WTC11 (cell line): ENCODE measurements at regions not wholly inside any gene's neighbourhood (a gene's known extent, or its start where the extent isn't known, plus 50 kb on each side); places are given as distances from the start of the nearest gene placed in this dataset.
A peak's percentile ranks its signal among the peaks of the same experiment; 100 is the strongest.
"Not testable (repeated sequence)": the region's sequence is repeated elsewhere in the genome, so short reads cannot be mapped to it uniquely, and the experiment has no call there.

ENCODE experiments used
- ATAC-seq: fragments of 200-7000 bp; cut with Tn5 transposase; 2 replicates; pipeline ENCODE4 v1.10.0; 2021; ENCODE audit warnings: mild to moderate bottlenecking, moderate library complexity
- CTCF ChIA-PET: fragments of 300-600 bp; sonication (Branson Sonifier 250); formaldehyde crosslinking; loops from one replicate; lab custom pipeline; 2021; ENCODE audit warnings: antibody characterized with exemption; lab: Charles Lee
- POLR2A ChIA-PET: fragments of 350-600 bp; sonication (Branson Sonifier 250); formaldehyde crosslinking; loops from one replicate; lab custom pipeline; 2021; ENCODE audit warnings: antibody characterized with exemption; lab: Charles Lee
- DNase-seq: peaks from one replicate; pipeline ENCODE4 v3.0.0; 2021; ENCODE audit warnings: low spot score
- H3K27ac Mint-ChIP-seq: 2 replicates; pipeline ENCODE4 v1.8.0; 2021; ENCODE audit warnings: mixed read lengths
- H3K27me3 Mint-ChIP-seq: 2 replicates; pipeline ENCODE4 v1.8.0; 2021; ENCODE audit warnings: low read depth, mild to moderate bottlenecking, moderate library complexity, mixed read lengths
- H3K36me3 Mint-ChIP-seq: 2 replicates; pipeline ENCODE4 v1.8.0; 2021; ENCODE audit warnings: mixed read lengths
- H3K4me1 Mint-ChIP-seq: 2 replicates; pipeline ENCODE4 v1.8.0; 2022; ENCODE audit warnings: mixed read lengths
- H3K4me3 Mint-ChIP-seq: 2 replicates; pipeline ENCODE4 v1.8.0; 2021; ENCODE audit warnings: mild to moderate bottlenecking, moderate library complexity, mixed read lengths
- H3K9me3 Mint-ChIP-seq: 2 replicates; pipeline ENCODE4 v1.8.0; 2021; ENCODE audit warnings: mixed read lengths
- HMGA2 ChIP-seq: fragments of 250-450 bp; sonication (Bioruptor Pico); IDR thresholded peaks from 2 replicates; pipeline ENCODE4 v1.4.0; 2021; ENCODE audit warnings: mild to moderate bottlenecking, moderate library complexity
- NFE2L1 ChIP-seq: sonication (generic); formaldehyde crosslinking; IDR thresholded peaks from 2 replicates; pipeline ENCODE4 v1.8.1; 2023; ENCODE audit warnings: missing genetic modification reagents
- NR1H2 ChIP-seq: sonication (generic); formaldehyde crosslinking; IDR thresholded peaks from 2 replicates; pipeline ENCODE4 v1.9.0; 2021; ENCODE audit warnings: mild to moderate bottlenecking, moderate library complexity, missing genetic modification reagents
- ZNF121 ChIP-seq: sonication (generic); formaldehyde crosslinking; IDR thresholded peaks from 2 replicates; pipeline ENCODE4 v1.8.0; 2023; ENCODE audit warnings: missing genetic modification reagents
- ZNF317 ChIP-seq: sonication (generic); formaldehyde crosslinking; IDR thresholded peaks from 2 replicates; pipeline ENCODE4 v1.8.1; 2023; ENCODE audit warnings: low read depth, mild to moderate bottlenecking, moderate library complexity, missing genetic modification reagents, borderline replicate concordance
- TF ChIP-seq, protein P1 (sequence below): sonication (generic); formaldehyde crosslinking; IDR thresholded peaks from 2 replicates; pipeline ENCODE4 v1.8.1; 2022; ENCODE audit warnings: mild to moderate bottlenecking, moderate library complexity, missing genetic modification reagents
- TF ChIP-seq, protein P2 (sequence below): fragments of 250-450 bp; sonication (Bioruptor Pico); IDR thresholded peaks from 2 replicates; pipeline ENCODE4 v1.9.0; 2021; ENCODE audit warnings: mild to moderate bottlenecking
- TF ChIP-seq, protein P3 (sequence below): sonication (generic); formaldehyde crosslinking; IDR thresholded peaks from 2 replicates; pipeline ENCODE4 v1.8.1; 2023; ENCODE audit warnings: mild to moderate bottlenecking, missing genetic modification reagents, borderline replicate concordance
- TF ChIP-seq, protein P4 (sequence below): sonication (generic); formaldehyde crosslinking; IDR thresholded peaks from 2 replicates; pipeline ENCODE4 v1.8.0; 2022; ENCODE audit warnings: mild to moderate bottlenecking, missing genetic modification reagents
- TF ChIP-seq, protein P5 (sequence below): fragments of 250-450 bp; sonication (Bioruptor Pico); IDR thresholded peaks from 2 replicates; pipeline ENCODE4 v1.8.0; 2021; ENCODE audit warnings: mild to moderate bottlenecking
- TF ChIP-seq, protein P6 (sequence below): sonication (generic); formaldehyde crosslinking; IDR thresholded peaks from 2 replicates; pipeline ENCODE4 v1.8.0; 2022; ENCODE audit warnings: mild to moderate bottlenecking, missing genetic modification reagents
- TF ChIP-seq, protein P7 (sequence below): sonication (generic); formaldehyde crosslinking; IDR thresholded peaks from 2 replicates; pipeline ENCODE4 v1.8.1; 2022; ENCODE audit warnings: mild to moderate bottlenecking, missing genetic modification reagents, moderate library complexity, borderline replicate concordance
- TF ChIP-seq, protein P8 (sequence below): sonication (generic); formaldehyde crosslinking; IDR thresholded peaks from 2 replicates; pipeline ENCODE4 v1.8.1; 2023; ENCODE audit warnings: mild to moderate bottlenecking, missing genetic modification reagents, moderate library complexity
- TF ChIP-seq, protein P9 (sequence below): sonication (generic); formaldehyde crosslinking; IDR thresholded peaks from 2 replicates; pipeline ENCODE4 v1.8.1; 2023; ENCODE audit warnings: mild to moderate bottlenecking, missing genetic modification reagents

DNA sequence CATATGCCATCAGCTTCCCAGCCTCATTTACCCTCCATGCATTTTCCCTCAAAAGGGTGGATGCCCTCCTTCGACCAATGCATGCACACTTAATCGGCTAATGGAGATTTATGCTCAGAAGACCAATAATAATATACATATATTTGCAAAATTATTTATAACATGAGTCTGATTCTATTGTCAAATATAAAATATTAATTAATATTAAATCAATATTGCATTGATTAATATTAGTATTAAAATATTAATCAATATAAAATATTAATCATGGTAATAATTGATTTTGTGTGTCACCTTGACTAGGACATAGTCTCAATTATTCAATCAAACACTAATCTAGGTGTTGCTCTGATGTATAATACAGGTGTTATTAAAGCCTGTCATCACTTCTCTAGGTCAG lies 1282.5 kb downstream of the TMEM121 start:
- DNase-seq (no peak), ATAC-seq (no peak)
- H3K27ac Mint-ChIP-seq = no peak overlapping the region
- CTCF ChIA-PET = no interaction called here
- H3K9me3 Mint-ChIP-seq = peaks cover 72% of the 10 kb centered on the region
- peaks cover 17% of the 10 kb centered on the region for H3K27me3 Mint-ChIP-seq
- H3K4me3 Mint-ChIP-seq = no peak overlapping the region
- POLR2A ChIA-PET = no interaction called here
- peaks cover 73% of the 10 kb centered on the region for H3K36me3 Mint-ChIP-seq
- no peaks in the 10 kb centered on the region for H3K4me1 Mint-ChIP-seq
- TF ChIP-seq, protein P1, sequence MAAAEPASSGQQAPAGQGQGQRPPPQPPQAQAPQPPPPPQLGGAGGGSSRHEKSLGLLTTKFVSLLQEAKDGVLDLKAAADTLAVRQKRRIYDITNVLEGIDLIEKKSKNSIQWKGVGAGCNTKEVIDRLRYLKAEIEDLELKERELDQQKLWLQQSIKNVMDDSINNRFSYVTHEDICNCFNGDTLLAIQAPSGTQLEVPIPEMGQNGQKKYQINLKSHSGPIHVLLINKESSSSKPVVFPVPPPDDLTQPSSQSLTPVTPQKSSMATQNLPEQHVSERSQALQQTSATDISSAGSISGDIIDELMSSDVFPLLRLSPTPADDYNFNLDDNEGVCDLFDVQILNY (CRISPR knock-in tag) = no peak
- no peak for TF ChIP-seq ZNF121 (CRISPR knock-in tag)
- peak; percentile 94 for TF ChIP-seq HMGA2

DNA sequence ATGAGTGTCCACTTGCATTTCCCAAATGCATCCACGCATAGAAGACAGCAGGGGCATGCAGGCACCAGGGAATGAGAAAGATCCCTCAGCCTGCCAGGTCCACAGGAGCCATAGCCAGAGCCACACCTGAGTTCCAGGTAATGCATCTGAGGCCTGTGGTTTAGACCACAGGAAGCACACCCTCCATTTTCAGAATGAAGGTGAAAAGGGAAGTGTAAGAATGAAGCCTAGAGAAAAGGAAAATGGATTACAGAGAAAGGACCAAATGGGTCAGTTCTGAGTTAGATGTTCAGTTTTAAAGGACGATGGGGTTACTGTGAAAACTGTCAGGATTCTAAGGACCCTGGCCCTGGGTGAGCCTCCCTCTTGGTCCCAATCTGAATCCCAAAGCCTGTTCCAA lies 1283.2 kb downstream of the TMEM121 start:
- TF ChIP-seq, protein P2, sequence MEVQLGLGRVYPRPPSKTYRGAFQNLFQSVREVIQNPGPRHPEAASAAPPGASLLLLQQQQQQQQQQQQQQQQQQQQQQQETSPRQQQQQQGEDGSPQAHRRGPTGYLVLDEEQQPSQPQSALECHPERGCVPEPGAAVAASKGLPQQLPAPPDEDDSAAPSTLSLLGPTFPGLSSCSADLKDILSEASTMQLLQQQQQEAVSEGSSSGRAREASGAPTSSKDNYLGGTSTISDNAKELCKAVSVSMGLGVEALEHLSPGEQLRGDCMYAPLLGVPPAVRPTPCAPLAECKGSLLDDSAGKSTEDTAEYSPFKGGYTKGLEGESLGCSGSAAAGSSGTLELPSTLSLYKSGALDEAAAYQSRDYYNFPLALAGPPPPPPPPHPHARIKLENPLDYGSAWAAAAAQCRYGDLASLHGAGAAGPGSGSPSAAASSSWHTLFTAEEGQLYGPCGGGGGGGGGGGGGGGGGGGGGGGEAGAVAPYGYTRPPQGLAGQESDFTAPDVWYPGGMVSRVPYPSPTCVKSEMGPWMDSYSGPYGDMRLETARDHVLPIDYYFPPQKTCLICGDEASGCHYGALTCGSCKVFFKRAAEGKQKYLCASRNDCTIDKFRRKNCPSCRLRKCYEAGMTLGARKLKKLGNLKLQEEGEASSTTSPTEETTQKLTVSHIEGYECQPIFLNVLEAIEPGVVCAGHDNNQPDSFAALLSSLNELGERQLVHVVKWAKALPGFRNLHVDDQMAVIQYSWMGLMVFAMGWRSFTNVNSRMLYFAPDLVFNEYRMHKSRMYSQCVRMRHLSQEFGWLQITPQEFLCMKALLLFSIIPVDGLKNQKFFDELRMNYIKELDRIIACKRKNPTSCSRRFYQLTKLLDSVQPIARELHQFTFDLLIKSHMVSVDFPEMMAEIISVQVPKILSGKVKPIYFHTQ (CRISPR knock-in tag) = no peak
- TF ChIP-seq, protein P3, sequence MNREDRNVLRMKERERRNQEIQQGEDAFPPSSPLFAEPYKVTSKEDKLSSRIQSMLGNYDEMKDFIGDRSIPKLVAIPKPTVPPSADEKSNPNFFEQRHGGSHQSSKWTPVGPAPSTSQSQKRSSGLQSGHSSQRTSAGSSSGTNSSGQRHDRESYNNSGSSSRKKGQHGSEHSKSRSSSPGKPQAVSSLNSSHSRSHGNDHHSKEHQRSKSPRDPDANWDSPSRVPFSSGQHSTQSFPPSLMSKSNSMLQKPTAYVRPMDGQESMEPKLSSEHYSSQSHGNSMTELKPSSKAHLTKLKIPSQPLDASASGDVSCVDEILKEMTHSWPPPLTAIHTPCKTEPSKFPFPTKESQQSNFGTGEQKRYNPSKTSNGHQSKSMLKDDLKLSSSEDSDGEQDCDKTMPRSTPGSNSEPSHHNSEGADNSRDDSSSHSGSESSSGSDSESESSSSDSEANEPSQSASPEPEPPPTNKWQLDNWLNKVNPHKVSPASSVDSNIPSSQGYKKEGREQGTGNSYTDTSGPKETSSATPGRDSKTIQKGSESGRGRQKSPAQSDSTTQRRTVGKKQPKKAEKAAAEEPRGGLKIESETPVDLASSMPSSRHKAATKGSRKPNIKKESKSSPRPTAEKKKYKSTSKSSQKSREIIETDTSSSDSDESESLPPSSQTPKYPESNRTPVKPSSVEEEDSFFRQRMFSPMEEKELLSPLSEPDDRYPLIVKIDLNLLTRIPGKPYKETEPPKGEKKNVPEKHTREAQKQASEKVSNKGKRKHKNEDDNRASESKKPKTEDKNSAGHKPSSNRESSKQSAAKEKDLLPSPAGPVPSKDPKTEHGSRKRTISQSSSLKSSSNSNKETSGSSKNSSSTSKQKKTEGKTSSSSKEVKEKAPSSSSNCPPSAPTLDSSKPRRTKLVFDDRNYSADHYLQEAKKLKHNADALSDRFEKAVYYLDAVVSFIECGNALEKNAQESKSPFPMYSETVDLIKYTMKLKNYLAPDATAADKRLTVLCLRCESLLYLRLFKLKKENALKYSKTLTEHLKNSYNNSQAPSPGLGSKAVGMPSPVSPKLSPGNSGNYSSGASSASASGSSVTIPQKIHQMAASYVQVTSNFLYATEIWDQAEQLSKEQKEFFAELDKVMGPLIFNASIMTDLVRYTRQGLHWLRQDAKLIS (CRISPR knock-in tag) = no peak
- TF ChIP-seq, protein P4, sequence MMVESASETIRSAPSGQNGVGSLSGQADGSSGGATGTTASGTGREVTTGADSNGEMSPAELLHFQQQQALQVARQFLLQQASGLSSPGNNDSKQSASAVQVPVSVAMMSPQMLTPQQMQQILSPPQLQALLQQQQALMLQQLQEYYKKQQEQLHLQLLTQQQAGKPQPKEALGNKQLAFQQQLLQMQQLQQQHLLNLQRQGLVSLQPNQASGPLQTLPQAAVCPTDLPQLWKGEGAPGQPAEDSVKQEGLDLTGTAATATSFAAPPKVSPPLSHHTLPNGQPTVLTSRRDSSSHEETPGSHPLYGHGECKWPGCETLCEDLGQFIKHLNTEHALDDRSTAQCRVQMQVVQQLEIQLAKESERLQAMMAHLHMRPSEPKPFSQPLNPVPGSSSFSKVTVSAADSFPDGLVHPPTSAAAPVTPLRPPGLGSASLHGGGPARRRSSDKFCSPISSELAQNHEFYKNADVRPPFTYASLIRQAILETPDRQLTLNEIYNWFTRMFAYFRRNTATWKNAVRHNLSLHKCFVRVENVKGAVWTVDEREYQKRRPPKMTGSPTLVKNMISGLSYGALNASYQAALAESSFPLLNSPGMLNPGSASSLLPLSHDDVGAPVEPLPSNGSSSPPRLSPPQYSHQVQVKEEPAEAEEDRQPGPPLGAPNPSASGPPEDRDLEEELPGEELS (CRISPR knock-in tag) = no peak
- TF ChIP-seq, protein P5, sequence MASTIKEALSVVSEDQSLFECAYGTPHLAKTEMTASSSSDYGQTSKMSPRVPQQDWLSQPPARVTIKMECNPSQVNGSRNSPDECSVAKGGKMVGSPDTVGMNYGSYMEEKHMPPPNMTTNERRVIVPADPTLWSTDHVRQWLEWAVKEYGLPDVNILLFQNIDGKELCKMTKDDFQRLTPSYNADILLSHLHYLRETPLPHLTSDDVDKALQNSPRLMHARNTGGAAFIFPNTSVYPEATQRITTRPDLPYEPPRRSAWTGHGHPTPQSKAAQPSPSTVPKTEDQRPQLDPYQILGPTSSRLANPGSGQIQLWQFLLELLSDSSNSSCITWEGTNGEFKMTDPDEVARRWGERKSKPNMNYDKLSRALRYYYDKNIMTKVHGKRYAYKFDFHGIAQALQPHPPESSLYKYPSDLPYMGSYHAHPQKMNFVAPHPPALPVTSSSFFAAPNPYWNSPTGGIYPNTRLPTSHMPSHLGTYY (CRISPR knock-in tag) = no peak
- no peak for TF ChIP-seq NFE2L1 (CRISPR knock-in tag)
- TF ChIP-seq, protein P6, sequence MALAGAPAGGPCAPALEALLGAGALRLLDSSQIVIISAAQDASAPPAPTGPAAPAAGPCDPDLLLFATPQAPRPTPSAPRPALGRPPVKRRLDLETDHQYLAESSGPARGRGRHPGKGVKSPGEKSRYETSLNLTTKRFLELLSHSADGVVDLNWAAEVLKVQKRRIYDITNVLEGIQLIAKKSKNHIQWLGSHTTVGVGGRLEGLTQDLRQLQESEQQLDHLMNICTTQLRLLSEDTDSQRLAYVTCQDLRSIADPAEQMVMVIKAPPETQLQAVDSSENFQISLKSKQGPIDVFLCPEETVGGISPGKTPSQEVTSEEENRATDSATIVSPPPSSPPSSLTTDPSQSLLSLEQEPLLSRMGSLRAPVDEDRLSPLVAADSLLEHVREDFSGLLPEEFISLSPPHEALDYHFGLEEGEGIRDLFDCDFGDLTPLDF (CRISPR knock-in tag) = no peak
- TF ChIP-seq, protein P7, sequence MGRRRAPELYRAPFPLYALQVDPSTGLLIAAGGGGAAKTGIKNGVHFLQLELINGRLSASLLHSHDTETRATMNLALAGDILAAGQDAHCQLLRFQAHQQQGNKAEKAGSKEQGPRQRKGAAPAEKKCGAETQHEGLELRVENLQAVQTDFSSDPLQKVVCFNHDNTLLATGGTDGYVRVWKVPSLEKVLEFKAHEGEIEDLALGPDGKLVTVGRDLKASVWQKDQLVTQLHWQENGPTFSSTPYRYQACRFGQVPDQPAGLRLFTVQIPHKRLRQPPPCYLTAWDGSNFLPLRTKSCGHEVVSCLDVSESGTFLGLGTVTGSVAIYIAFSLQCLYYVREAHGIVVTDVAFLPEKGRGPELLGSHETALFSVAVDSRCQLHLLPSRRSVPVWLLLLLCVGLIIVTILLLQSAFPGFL (CRISPR knock-in tag) = no peak
- no peak for TF ChIP-seq NR1H2 (CRISPR knock-in tag)
- no peak for TF ChIP-seq ZNF317 (CRISPR knock-in tag)
- TF ChIP-seq, protein P8, sequence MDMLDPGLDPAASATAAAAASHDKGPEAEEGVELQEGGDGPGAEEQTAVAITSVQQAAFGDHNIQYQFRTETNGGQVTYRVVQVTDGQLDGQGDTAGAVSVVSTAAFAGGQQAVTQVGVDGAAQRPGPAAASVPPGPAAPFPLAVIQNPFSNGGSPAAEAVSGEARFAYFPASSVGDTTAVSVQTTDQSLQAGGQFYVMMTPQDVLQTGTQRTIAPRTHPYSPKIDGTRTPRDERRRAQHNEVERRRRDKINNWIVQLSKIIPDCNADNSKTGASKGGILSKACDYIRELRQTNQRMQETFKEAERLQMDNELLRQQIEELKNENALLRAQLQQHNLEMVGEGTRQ (CRISPR knock-in tag) = no peak
- TF ChIP-seq, protein P9, sequence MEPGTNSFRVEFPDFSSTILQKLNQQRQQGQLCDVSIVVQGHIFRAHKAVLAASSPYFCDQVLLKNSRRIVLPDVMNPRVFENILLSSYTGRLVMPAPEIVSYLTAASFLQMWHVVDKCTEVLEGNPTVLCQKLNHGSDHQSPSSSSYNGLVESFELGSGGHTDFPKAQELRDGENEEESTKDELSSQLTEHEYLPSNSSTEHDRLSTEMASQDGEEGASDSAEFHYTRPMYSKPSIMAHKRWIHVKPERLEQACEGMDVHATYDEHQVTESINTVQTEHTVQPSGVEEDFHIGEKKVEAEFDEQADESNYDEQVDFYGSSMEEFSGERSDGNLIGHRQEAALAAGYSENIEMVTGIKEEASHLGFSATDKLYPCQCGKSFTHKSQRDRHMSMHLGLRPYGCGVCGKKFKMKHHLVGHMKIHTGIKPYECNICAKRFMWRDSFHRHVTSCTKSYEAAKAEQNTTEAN (CRISPR knock-in tag) = no peak
- ChIA-PET POLR2A (no interaction called here), CTCF (no interaction called here)
- H3K4me3 Mint-ChIP-seq = no peak overlapping the region
- DNase-seq (no peak), ATAC-seq (no peak)
- H3K36me3 Mint-ChIP-seq = peaks cover 74% of the 10 kb centered on the region
- H3K9me3 Mint-ChIP-seq = peaks cover 72% of the 10 kb centered on the region
- H3K4me1 Mint-ChIP-seq = no peaks in the 10 kb centered on the region
- H3K27ac Mint-ChIP-seq = no peak overlapping the region
- peaks cover 17% of the 10 kb centered on the region for H3K27me3 Mint-ChIP-seq

DNA sequence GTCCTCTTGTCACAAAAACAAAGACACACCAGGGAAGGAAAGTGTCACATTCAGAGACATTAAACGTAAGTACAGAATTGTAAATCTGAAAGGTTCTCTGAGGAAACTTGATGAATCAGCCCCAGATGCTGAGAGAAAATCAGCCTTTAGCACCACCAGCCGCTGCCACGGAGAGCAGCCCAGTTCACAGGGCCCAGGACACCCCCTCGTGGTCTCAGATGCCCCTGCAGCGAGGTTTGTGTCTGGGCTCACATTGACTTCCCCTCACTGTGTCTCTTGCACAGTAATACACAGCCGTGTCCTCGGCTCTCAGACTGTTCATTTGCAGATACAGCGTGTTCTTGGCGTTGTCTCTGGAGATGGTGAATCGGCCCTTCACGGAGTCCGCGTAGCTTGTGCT lies 1283.8 kb downstream of the TMEM121 start:
- H3K27ac Mint-ChIP-seq, CTCF ChIA-PET: not testable (repeated sequence)

More for the DNA sequence above, 1283.8 kb downstream of the TMEM121 start:
- DNase-seq, H3K4me1 Mint-ChIP-seq, H3K4me3 Mint-ChIP-seq, POLR2A ChIA-PET, ATAC-seq: not testable (repeated sequence)
- H3K27me3 Mint-ChIP-seq = peaks cover 17% of the 10 kb centered on the region
- H3K36me3 Mint-ChIP-seq = peaks cover 74% of the 10 kb centered on the region
- peaks cover 72% of the 10 kb centered on the region for H3K9me3 Mint-ChIP-seq
